IPS DF 4.7 (cell line): ENCODE measurements at regions not wholly inside any gene's neighbourhood (a gene's known extent, or its start where the extent isn't known, plus 50 kb on each side); places are given as distances from the start of the nearest gene placed in this dataset.
"Not testable (repeated sequence)": the region's sequence is repeated elsewhere in the genome, so short reads cannot be mapped to it uniquely, and the experiment has no call there.

Experiments used
- DNase-seq: peaks from one replicate; pipeline ENCODE4 v3.0.0-alpha.2; 2013; ENCODE audit warnings: low spot score; ENCODE audit errors: extremely low read depth

DNA sequence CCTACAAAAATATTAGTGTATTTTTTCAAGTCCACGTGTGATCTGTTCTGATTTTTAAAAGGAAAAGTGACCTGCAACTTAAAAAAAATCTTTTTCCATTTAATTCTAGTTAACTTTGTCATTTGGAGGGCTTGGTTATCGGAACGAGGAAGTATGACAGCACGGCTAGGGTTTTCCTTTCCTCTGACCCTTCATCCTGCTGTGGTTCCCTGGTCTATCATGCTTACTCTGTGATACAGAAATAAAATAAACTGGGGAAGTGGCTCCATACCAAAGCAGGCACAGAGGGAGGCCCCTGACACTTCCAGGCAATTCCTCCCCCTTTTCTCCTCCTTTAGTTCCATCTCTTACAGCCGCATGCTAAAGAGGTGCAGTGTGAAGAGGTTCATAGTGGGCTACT, 491.3 kb downstream of the EDEM1 start:
- DNase-seq: no peak

DNA sequence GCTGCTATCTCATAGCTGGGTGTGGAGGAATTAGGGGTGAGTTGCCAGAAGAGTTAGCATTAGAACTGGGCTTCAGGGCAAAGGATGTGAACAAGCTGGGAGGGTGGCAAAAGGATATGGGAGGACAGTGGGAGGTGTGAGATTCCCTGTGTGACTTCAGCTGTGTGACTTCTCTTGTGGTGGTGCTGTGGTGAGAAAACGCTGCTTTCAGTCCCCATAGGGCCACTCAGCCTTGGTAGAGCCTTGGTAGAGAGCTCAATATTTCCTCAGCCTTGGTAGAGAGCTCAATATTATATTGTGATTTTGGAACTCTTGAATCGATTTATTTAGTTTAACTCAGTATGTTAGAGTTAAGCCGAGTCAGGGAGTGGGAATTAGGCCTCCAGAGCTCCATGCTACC, 499.7 kb downstream of the EDEM1 start:
- no peak for DNase-seq

DNA sequence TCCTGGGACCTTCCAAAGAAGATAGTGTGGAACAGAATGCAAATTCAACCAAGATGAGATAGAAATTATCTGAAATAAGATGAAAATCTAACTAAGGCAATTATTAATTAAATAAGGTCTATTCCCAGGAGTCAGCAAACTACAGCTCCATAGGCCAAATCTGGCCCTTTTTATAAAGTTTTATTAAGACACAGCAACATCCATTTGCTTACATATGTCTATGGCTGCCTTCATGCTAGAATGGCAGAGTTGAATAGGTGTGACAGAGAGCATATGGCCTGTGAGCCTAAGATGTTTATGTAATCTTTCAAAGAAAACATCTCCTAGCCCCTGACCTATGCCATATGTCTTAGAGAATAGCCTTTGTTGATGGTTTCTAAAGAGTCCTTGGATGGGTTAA, 503.0 kb downstream of the EDEM1 start:
- DNase-seq: no peak

DNA sequence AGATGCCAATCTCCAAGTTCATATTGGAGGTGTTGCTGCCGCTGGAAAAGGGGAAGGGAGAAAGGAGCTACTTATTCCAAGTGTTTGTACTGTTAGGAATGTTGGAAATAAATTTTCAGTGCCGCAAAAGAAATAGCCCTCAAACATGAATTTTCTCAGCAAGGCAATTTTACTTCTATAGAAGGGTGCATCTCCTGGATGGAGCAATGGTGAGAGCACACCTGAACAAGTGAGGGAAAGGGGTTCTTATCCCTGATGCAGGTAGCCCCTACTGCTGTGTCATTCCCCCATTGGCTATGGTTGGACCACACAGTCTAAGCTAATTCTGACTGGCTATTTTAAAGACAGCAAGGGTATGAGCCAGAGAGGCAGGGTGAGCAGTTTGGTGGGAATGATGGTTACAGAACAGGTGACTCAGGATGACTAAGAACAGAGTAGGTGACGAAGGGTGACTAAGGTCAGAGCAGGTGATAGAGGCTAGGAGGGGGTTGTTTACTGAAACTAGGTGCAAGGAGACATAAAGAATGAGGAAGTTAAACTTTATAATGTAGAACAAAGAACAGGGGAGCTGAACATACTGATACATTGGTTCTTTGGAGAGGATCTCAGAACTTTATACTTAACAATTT, 503.5 kb downstream of the EDEM1 start:
- no peak for DNase-seq

DNA sequence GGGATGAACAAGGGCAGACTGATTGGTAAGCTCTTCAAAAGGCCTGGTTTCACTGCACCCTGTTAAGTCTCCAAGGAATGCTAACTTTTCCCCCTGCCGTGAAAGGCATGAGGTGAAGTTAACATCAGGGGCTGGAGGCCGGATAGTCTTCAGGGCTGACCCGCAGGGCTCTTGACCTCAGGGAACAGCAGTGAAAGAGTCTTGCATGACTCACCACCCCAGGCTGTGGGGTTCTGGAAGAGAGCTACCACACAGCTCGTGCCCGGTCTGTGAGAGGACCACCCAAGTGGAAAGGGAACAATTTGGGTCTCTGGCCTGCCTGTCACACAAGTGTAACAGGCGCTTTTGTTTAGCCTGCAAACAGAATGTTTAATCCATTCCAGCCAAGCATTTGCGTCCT, 504.9 kb downstream of the EDEM1 start:
- no peak for DNase-seq

DNA sequence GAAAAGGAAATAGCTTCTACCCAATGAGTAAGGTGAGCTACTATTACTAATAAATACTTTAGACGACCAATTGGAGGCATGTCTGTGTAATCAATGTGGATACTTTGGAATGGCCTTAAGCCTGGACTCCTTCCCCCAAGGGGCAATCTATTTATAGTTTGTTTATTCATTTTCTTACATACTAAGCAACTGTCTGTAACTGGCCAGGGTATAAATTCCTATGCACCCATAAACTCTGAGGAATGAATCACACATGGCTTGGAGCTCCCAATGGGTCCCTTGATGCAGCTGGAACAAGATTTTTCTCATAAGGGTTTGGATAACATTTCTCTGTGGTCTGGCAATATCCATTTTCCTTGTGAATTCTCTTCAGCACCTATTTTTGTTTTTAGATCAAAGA, 506.8 kb downstream of the EDEM1 start:
- no peak for DNase-seq

DNA sequence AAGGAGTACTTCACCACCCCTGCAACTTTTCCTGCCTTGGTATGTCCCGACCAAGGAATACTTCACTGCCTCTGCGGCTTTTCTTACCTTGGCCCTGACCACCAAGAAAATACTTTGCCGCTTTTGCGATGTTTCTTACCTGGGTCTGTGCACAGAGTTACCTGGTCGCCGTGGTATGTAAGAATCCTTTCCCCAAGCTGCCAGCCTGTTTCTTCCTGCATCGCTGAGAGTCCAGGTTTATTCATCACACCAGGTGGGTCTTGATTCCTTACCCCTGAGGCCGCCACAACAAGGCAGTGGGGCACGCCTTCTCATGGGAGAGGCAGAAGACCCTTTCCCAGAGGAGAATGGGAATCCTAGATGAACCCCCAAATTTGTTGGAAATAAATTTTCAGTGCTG, 511.3 kb downstream of the EDEM1 start:
- no peak for DNase-seq

DNA sequence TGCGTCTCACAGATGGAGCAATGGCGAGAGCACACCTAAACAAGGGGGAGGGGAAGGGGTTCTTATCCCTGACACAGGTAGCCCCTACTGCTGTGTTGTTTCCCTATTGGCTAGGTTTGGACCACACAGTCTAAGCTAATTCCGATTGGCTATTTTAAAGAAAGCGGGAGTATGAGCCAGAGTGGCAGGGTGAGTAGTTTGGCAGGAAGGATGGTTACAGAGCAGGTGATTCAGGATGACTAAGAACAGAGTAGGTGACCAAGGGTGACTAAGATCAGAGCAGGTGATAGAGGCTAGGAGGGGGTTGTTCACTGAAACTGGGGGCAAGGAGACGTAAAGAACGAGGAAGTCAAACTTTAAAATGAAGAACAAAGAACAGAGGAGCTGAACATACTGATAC, 511.8 kb downstream of the EDEM1 start:
- DNase-seq: no peak

DNA sequence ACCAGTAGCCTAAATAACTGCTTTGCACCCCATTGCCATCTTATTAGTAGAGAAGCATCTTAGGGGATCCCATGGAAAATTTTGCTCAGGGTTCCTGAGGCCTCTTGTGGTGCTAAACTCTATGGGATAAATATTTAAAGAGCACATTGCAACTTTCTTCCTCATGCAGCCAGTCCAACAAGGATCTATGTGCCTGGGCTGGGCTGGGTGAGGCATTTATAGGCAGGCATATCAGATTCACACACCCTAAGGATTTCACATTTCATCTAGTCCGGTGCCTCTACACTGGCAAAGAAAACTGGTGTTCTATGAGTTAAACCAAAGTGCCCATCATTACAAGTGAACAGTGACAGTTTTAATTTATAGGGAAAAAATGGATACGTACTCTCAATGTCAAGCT, 512.3 kb downstream of the EDEM1 start:
- DNase-seq: no peak

DNA sequence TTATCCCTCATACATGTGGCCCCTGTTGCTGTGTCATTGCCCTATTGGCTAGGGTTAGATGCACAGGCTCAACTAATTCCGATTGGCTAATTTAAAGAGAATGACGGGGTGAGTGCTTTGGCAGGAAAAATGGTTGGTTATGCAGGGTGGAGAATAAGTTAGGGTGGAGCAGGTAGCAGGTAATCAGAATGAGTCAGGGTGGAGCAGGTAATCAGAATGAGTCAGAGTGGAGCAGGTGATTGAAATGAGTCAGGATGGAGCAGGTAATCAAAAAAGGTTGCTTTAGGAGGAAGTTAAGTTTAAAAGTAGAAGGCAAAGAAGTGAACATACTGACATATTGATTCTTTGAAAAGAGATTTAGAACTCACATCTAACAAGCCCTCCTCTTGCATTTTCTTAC, 513.5 kb downstream of the EDEM1 start:
- not testable (repeated sequence) for DNase-seq

DNA sequence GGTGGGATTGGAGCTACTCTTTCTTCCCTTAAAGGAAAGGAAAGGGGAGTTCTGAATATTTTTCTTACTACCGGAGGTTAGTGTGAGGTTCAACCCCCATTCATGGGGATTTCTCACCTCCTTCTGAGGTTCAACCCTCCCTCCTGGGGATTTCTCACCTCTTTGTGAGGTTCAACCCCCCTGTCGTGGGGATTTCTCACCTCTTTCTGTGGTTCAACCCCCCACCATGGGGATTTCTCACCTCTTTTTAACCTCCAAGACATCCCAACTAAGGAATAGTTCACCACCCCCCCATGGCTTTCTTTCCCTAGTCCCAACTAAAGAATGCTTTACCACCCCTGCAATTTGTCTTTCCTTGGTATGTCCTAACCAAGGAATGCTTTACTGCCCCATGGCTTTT, 520.3 kb downstream of the EDEM1 start:
- DNase-seq: no peak

DNA sequence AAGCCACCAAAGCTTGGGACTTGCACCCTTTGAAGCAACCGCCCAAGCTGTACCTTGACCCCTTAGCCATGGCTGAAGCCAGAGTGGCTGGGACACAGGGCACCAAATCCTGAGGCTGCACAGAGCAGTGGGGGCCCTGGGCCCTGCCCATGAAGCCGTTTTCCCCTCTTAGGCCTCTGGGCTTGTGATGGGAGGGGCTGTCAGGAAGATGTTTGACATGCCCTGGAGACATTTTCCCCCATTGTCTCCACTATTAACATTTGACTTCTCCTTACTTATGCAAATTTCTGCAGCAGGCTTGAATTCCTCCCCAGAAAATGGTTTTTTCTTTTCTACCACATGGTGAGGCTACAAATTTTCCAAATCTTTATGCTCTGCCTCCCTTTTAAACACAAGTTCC, 522.2 kb downstream of the EDEM1 start:
- no peak for DNase-seq

DNA sequence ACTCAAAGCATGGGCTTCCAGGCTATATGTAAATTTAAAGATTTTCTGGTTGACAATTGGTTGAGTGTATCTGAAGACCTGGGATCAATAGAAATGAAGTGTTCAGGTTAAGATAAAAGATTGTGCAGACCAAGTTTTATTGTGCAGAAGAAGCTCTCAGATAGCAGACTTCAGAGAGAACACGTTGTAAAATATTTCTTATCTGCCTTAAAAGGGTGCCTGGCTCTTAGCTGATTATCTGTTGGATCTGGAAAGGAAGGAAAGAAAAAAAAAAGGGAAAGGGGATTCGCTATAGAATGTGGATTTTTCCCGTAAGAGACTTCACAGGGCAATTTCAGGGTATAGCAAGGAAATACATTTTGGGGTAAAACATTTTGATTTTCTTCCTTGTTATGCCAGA, 523.2 kb downstream of the EDEM1 start:
- no peak for DNase-seq

DNA sequence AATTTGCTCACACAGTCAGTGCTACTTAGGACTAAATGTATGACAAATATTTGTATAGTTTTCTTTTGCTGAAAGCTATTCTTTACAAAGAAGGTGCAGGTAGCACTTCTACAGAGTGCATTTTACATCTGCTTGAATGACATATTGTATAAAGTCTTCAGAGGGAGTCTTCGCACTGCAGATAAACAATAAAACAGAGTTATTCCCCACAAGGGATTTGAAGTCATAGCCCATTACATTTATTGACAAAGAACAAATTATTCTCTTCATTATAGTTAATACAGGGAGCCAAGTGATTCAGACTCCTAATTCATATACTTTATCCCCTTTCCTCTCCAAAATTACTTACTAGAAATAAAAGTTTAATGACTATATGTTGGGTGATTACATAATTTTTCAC, 529.7 kb downstream of the EDEM1 start:
- no peak for DNase-seq

DNA sequence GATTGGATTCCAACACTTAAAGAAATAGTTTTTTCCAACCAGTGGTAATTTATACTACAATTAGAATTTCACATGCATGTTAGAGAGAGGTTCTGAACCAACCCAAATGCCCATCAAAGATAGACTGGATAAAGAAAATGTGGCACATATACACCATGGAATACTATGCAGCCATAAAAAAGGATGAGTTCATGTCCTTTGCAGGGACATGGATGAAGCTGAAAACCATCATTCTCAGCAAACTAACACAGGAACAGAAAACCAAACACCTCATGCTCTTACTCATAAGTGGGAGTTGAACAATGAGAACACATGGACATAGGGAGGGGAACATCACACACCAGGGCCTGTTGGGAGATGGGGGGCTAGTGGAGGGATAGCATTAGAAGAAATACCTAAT, 532.2 kb downstream of the EDEM1 start:
- not testable (repeated sequence) for DNase-seq

DNA sequence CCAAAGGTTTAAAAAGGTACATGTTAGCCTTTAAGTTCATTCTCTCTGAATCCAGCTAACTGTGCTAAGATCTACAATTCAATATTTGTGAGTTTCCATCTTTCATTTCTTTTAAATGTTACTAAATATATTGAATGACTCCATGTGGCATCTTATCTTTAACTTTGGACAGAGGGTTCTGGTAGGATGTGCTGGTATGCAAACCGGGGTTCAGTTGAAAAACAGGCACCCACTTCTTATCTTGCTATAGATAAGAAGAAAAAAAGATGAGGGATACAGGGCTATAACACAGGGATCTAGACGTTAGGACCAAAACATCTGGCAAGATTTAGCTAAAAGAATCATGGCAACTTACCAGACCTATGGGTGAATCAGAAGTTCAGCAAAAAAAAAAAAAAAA, 538.3 kb downstream of the EDEM1 start:
- DNase-seq: no peak

DNA sequence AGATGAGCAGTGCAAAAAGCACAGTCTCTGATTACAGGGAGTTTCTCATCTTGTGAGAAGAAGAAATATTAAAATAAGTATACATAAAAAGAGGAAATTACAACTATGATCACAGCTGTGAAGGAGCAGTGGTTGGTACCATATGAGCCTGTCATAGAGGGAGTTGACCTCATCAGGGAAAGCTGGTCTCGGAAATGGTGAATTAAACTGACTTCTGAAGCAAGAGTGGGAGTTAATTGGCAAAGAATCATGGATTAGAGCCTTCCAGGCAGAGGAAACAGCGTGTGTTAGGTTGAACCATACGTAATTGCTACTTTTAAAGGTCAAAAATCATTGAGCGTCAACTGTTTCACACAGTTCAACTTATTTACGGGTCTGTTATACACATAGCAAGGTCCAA, 539.1 kb downstream of the EDEM1 start:
- no peak for DNase-seq

DNA sequence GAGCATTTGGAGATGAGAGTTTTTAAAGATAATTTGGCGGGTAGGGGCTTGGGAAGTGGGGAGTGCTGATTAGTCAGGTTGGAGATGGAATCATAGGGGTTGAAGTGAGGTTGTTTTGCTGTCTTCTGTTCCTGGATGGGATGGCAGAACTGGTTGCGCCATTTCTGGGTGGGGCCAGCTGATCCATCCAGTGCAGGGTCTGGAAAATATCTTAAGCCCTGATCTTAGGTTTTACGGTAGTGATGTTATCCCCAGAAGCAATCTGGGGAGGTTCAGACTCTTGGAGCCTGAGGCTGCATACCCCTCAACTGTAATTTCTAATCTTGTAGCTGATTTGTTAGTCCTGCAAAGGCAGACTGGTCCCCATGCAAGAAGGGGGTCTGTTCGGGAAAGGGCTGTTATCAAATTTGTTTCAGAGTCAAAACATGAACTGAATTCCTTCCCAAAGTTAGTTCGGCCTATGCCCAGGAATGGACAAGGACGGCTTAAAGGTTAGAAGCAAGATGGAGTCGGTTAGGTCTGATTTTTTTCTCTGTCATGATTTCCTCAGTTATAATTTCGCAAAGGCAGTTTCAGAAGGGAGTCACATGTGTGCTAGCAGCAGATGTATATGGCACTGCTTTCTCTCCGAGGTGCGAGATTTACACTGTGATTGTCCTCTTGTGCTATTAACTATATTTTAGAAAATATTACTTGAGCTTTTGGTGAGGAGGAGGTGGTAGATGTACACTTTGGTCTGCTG, 540.4 kb downstream of the EDEM1 start:
- DNase-seq: no peak

DNA sequence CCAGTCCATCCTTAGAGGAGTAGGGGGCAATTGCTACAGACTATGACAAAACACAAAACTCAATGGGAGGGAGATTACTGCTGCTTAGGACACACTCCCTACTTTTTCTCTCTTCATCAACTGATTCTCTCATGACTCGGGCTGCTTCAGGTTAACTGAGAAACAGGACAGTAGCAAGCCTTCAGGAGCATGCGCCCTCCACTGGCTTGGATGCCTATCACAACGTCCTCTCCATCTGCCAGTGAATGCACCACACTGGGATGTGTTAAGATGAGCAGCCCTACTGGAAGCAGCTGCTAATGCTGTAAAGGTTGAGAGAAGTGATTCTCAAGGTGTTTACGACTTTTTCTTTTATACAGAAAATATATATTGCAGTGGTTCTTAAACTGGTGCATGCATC, 542.3 kb downstream of the EDEM1 start:
- DNase-seq: no peak

DNA sequence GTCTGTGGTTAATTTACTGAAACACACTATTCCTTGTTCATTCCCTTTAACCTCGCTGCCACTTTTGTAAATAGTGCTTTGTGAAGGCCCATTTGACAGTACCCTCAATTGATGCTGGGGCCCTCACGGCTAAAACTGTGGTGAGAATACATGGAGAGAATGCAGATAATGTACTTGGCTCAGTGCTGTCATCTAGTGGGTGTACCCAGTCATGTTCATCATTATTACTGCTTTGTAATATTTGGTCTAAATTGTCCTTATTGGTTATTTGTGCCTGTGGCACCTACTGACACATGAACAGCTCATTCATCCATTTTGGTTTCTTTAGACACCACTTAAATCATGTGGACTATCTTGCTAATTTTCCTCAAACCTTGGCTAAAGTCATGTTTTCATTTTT, 543.6 kb downstream of the EDEM1 start:
- no peak for DNase-seq

DNA sequence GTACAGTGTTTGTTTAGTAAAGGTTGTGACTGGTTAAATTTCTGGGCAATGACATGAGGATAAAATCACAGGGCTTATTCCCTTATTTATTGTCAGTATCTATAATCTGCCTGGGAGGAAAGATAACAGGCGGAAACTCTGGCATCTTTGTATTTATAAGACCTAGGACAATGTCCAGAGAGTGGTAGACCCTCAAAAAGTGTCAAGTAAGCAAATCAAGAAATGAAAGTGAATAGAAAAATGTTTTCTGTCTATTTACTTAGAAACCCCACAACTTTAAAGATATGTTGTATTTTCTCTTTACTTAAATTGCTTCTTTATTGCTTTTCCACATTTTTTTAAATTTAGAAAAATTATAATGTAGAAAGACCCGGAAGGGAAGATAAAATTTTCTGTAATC, 544.6 kb downstream of the EDEM1 start:
- no peak for DNase-seq

DNA sequence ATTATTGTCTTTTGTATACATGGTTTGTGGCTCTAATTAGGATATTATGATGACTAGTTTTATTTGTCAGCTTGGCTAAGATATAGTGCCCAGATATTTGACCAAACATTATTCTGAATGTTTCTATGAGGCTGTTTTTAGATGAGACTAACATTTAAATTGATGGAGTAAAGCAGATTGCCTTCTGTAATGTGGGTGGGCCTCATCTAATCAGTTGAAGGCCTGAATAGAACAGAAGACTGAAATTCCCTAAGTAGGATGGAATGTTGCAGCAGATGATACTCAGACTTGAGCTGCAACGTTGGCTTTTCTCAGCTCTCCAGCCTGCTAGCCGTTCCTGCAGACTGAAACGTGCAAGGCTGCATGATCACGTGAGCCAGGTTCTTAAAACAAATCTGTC, 546.5 kb downstream of the EDEM1 start:
- no peak for DNase-seq

DNA sequence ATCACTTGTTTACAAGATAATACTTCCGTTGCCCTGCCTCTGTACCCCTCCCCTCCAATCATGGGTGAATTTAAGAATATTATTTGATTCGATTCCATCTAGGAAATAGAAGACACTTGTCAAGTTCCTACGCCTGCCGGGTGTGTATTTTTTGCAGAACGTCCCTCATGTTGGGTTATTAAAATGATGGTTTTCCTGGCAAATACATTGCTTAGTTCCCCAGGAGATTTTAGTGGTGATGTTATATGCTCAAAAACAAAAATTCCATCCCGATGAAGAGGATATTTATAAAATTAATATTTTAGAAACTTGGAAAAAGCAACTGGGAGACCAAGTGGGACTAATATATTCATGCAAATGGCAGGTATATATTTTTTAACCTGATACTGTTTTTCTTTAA, 548.4 kb downstream of the EDEM1 start:
- DNase-seq: no peak
